IMR-90 (cell line): ENCODE measurements at regions not wholly inside any gene's neighbourhood (a gene's known extent, or its start where the extent isn't known, plus 50 kb on each side); places are given as distances from the start of the nearest gene placed in this dataset.

Source experiments
- ATAC-seq: fragments of 200-7000 bp; cut with Tn5 transposase; 2 replicates; pipeline ENCODE4 v1.9.1; 2020; ENCODE audit warnings: low read depth, mild to moderate bottlenecking, moderate library complexity
- BruUV-seq: library from RNA; stranded (reverse); fragments of 400-500 nt; replicated peaks from 2 replicates; lab custom pipeline; 2021; lab: Mats Ljungman, UMichigan
- CTCF ChIA-PET: fragments of 300-600 bp; formaldehyde crosslinking; extraction: SDS; loops from one replicate; lab custom pipeline; 2021; ENCODE audit warnings: antibody characterized with exemption; lab: Yijun Ruan, JAX
- POLR2A ChIA-PET: fragments of 300-600 bp; sonication (Branson Sonifier 250); formaldehyde crosslinking; loops from one replicate; lab custom pipeline; 2022; ENCODE audit warnings: antibody characterized with exemption; ENCODE audit not compliant: unreplicated experiment; lab: Charles Lee
- DNase-seq: peaks from one replicate; pipeline ENCODE4 v3.0.0; 2013
- H2AFZ ChIP-seq: replicated peaks from 2 replicates; pipeline ENCODE3; 2013; ENCODE audit warnings: low read length, mild to moderate bottlenecking; ENCODE audit not compliant: poor library complexity
- H2AK5ac ChIP-seq: 2 replicates; pipeline ENCODE4 v1.6.1; 2013; ENCODE audit warnings: low read depth, low read length, inconsistent platforms
- H2AK9ac ChIP-seq: replicated peaks from 2 replicates; pipeline ENCODE3; 2013; ENCODE audit warnings: mild to moderate bottlenecking, low read depth, low read length, moderate library complexity; ENCODE audit not compliant: poor library complexity
- H2BK120ac ChIP-seq: 2 replicates; pipeline ENCODE4 v1.6.1; 2013; ENCODE audit warnings: low read depth, low read length, inconsistent platforms
- H2BK15ac ChIP-seq: 3 replicates; pipeline ENCODE4 v1.6.1; 2013; ENCODE audit warnings: low read depth, low read length, inconsistent platforms
- H2BK20ac ChIP-seq: 2 replicates; pipeline ENCODE4 v1.6.1; 2013; ENCODE audit warnings: low read depth, mild to moderate bottlenecking, inconsistent platforms, low read length, moderate library complexity
- H2BK5ac ChIP-seq: 2 replicates; pipeline ENCODE4 v1.6.1; 2013; ENCODE audit warnings: mild to moderate bottlenecking, low read depth, low read length, inconsistent platforms; ENCODE audit not compliant: poor library complexity, severe bottlenecking
- H3K14ac ChIP-seq: replicated peaks from 2 replicates; pipeline ENCODE4 v1.6.1; 2013; ENCODE audit warnings: low read depth, low read length, inconsistent platforms
- H3K18ac ChIP-seq: 2 replicates; pipeline ENCODE4 v1.6.1; 2013; ENCODE audit warnings: low read depth, low read length, control low read depth
- H3K23ac ChIP-seq: 2 replicates; pipeline ENCODE4 v1.6.1; 2013; ENCODE audit warnings: low read depth, low read length, inconsistent platforms
- H3K27ac ChIP-seq: 2 replicates; pipeline ENCODE4 v1.5.1; 2013; ENCODE audit warnings: mild to moderate bottlenecking, control low read depth, low read length; ENCODE audit not compliant: insufficient read depth
- H3K27me3 ChIP-seq: 2 replicates; pipeline ENCODE4 v1.6.1; 2013; ENCODE audit warnings: low read length; ENCODE audit not compliant: control insufficient read depth, insufficient read depth
- H3K36me3 ChIP-seq: 2 replicates; pipeline ENCODE4 v1.6.1; 2013; ENCODE audit warnings: low read length, mixed read lengths; ENCODE audit not compliant: control insufficient read depth, insufficient read depth
- H3K4ac ChIP-seq: 2 replicates; pipeline ENCODE4 v1.6.1; 2013; ENCODE audit warnings: low read depth, low read length, inconsistent platforms
- H3K4me1 ChIP-seq: 2 replicates; pipeline ENCODE4 v1.6.1; 2013; ENCODE audit warnings: low read length, mixed read lengths; ENCODE audit not compliant: control insufficient read depth, insufficient read depth
- H3K4me2 ChIP-seq: 2 replicates; pipeline ENCODE4 v1.6.1; 2013; ENCODE audit warnings: low read depth, mild to moderate bottlenecking, control low read depth, low read length, moderate library complexity
- H3K4me3 ChIP-seq: 2 replicates; pipeline ENCODE4 v1.5.1; 2013; ENCODE audit warnings: low read depth, mild to moderate bottlenecking, control low read depth, low read length, moderate library complexity; ENCODE audit not compliant: insufficient read depth
- H3K56ac ChIP-seq: 2 replicates; pipeline ENCODE4 v1.6.1; 2013; ENCODE audit warnings: low read length, inconsistent platforms; ENCODE audit not compliant: insufficient read depth; ENCODE audit errors: extremely low read depth
- H3K79me1 ChIP-seq, 2 experiments: 2 replicates each; pipeline ENCODE4 v1.6.1; 2013; ENCODE audit warnings: low read length in 2 of 2, inconsistent platforms in 1 of 2, low read depth in 1 of 2
- H3K9ac ChIP-seq: 2 replicates; pipeline ENCODE4 v1.6.1; 2013; ENCODE audit warnings: low read depth, low read length, control low read depth
- H3K9me1 ChIP-seq: 2 replicates; pipeline ENCODE4 v1.6.1; 2013; ENCODE audit warnings: low read length, inconsistent platforms; ENCODE audit not compliant: insufficient read depth
- H3K9me3 ChIP-seq: 2 replicates; pipeline ENCODE4 v1.6.1; 2013; ENCODE audit warnings: low read length; ENCODE audit not compliant: control insufficient read depth, insufficient read depth
- H4K20me1 ChIP-seq: 2 replicates; pipeline ENCODE4 v1.6.1; 2013; ENCODE audit warnings: low read length, inconsistent platforms; ENCODE audit not compliant: insufficient read depth
- H4K5ac ChIP-seq: 2 replicates; pipeline ENCODE4 v1.6.1; 2013; ENCODE audit warnings: mild to moderate bottlenecking, low read depth, low read length, control low read depth
- H4K8ac ChIP-seq, 2 experiments: 2 replicates each; pipeline ENCODE4 v1.6.1; 2013; ENCODE audit warnings: low read depth in 2 of 2, low read length in 2 of 2, control low read depth in 1 of 2, inconsistent platforms in 1 of 2
- H4K91ac ChIP-seq: 2 replicates; pipeline ENCODE4 v1.6.1; 2013; ENCODE audit warnings: low read depth, low read length, inconsistent platforms; ENCODE audit not compliant: insufficient read depth
- FOS ChIP-seq: fragments of 150-350 bp; IDR thresholded peaks from 2 replicates; pipeline ENCODE4 v1.6.1; 2016; ENCODE audit warnings: low read depth, low read length
- NFE2L2 ChIP-seq: fragments of 150-350 bp; IDR thresholded peaks from 2 replicates; pipeline ENCODE4 v1.6.1; 2016; ENCODE audit warnings: low read depth, mild to moderate bottlenecking, low read length
- WGBS, 2 experiments: methylation state at CpG; one replicate each; pipeline versions ENCODE4 v1.1.5 to v1.1.7; 2013; ENCODE audit warnings: missing lambda C conversion rate in 2 of 2; ENCODE audit not compliant: insufficient read length in 1 of 2; ENCODE audit errors: extremely low coverage in 2 of 2; 5-methylcytosine and 5-hydroxymethylcytosine counted together
- dilution Hi-C: fragments of 300-500 bp; cut with HindIII; formaldehyde crosslinking; loops from one replicate; pipeline ENCODE4 v1.14.3; 2018; ENCODE audit warnings: low sequenced_read_pairs; ENCODE audit not compliant: unreplicated experiment
- in situ Hi-C: fragments of 300-500 bp; cut with MboI; formaldehyde crosslinking; loops from 3 replicates; pipeline ENCODE4 v1.14.3; 2019; ENCODE audit warnings: low sequenced_read_pairs, inconsistent platforms, mixed read lengths
- intact Hi-C: fragments of 100-400 bp; cut with micrococcal nuclease; formaldehyde crosslinking; loops from 2 replicates; pipeline ENCODE4 v1.10.0; 2022
- TF ChIP-seq, protein P1 (sequence below): conservative IDR thresholded peaks from 2 replicates; pipeline ENCODE4 v1.5.1; 2012; ENCODE audit warnings: mild to moderate bottlenecking, low read depth, low read length, improper control_type of control experiment

DNA sequence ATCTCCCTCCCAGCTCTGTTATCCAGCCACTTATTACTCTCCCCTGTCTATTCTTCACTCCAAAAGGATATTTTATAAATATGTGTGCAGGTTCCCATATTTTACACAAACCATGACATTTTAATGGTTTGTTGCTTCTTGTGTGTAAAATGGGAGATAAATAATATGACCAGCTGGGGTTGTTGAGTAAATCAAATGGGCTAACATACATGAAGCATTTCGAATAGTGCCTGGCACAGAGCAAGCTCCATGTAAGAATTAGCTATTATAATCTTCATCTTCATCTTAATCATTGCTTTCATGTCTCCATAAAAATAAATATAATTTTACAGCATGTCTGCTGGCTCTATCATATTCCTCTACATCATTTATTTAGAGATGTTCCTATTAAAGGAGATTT, 283.1 kb downstream of the RAD51AP2 start:
- no peaks in the 10 kb centered on the region for H4K20me1 ChIP-seq
- no peaks in the 10 kb centered on the region for H3K27me3 ChIP-seq
- no peaks in the 10 kb centered on the region for H3K79me1 ChIP-seq
- no peak overlapping the region for H3K4me2 ChIP-seq
- no peak overlapping the region for H3K27ac ChIP-seq
- H2AFZ ChIP-seq, result no peak overlapping the region
- in situ Hi-C loops, result no loop called here
- H3K9ac ChIP-seq, result no peak overlapping the region
- no peak overlapping the region for H4K91ac ChIP-seq
- no peak overlapping the region for H3K56ac ChIP-seq
- TF ChIP-seq, protein P1, sequence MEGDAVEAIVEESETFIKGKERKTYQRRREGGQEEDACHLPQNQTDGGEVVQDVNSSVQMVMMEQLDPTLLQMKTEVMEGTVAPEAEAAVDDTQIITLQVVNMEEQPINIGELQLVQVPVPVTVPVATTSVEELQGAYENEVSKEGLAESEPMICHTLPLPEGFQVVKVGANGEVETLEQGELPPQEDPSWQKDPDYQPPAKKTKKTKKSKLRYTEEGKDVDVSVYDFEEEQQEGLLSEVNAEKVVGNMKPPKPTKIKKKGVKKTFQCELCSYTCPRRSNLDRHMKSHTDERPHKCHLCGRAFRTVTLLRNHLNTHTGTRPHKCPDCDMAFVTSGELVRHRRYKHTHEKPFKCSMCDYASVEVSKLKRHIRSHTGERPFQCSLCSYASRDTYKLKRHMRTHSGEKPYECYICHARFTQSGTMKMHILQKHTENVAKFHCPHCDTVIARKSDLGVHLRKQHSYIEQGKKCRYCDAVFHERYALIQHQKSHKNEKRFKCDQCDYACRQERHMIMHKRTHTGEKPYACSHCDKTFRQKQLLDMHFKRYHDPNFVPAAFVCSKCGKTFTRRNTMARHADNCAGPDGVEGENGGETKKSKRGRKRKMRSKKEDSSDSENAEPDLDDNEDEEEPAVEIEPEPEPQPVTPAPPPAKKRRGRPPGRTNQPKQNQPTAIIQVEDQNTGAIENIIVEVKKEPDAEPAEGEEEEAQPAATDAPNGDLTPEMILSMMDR, result no peak
- no peak for TF ChIP-seq FOS
- TF ChIP-seq NFE2L2, result no peak
- no peak overlapping the region for H4K5ac ChIP-seq
- H3K9me1 ChIP-seq, result no peaks in the 10 kb centered on the region
- H3K4me3 ChIP-seq, result no peak overlapping the region
- no peaks in the 10 kb centered on the region for H3K4me1 ChIP-seq
- ChIA-PET CTCF (no interaction called here), POLR2A (no interaction called here)
- H3K18ac ChIP-seq, result no peak overlapping the region
- no peak overlapping the region for H4K8ac ChIP-seq
- no peak overlapping the region for H2BK120ac ChIP-seq
- H2AK5ac ChIP-seq, result no peak overlapping the region
- no peak overlapping the region for H2BK20ac ChIP-seq
- no peak overlapping the region for H2BK15ac ChIP-seq
- no peak for DNase-seq
- H3K14ac ChIP-seq, result no peak overlapping the region
- H3K23ac ChIP-seq, result no peak overlapping the region
- ATAC-seq, result no peak
- no peak overlapping the region for H2AK9ac ChIP-seq
- WGBS, 2 experiments, result no CpG with 5 or more reads among the region's 1 CpG
- no peaks in the 10 kb centered on the region for H3K9me3 ChIP-seq
- no peak overlapping the region for H3K4ac ChIP-seq
- no peaks in the 10 kb centered on the region for H3K36me3 ChIP-seq
- dilution Hi-C loops, result no loop called here
- H2BK5ac ChIP-seq, result no peak overlapping the region
- intact Hi-C loops, result no loop called here
- no TSS peak for BruUV-seq
